Vagina (tissue), 2 donors: ENCODE measurements at regions not wholly inside any gene's neighbourhood (a gene's known extent, or its start where the extent isn't known, plus 50 kb on each side); places are given as distances from the start of the nearest gene placed in this dataset.
"Not testable (repeated sequence)": the region's sequence is repeated elsewhere in the genome, so short reads cannot be mapped to it uniquely, and the experiment has no call there.

ENCODE experiments used
- POLR2A ChIP-seq, 2 donors: fragments of 450-650 bp; IDR thresholded peaks; one replicate each; pipeline ENCODE4 v1.6.1; 2017; ENCODE audit warnings: antibody characterized with exemption in 2 of 2, mild to moderate bottlenecking in 2 of 2, moderate library complexity in 2 of 2
- TF ChIP-seq, protein P1 (sequence below), 3 experiments: fragments of 450-650 bp in 2 of 3; fragments of 200-600 bp in 1 of 3; sonication (generic) in 1 of 3; IDR thresholded peaks; one replicate each; pipeline ENCODE4 v1.5.1; 2017 to 2019; ENCODE audit warnings: antibody characterized with exemption in 3 of 3, mild to moderate bottlenecking in 2 of 3, moderate library complexity in 2 of 3

GRCh38 chr4:17231880-17232475 lies 279.9 kb downstream of the QDPR start:
- TF ChIP-seq, protein P1, sequence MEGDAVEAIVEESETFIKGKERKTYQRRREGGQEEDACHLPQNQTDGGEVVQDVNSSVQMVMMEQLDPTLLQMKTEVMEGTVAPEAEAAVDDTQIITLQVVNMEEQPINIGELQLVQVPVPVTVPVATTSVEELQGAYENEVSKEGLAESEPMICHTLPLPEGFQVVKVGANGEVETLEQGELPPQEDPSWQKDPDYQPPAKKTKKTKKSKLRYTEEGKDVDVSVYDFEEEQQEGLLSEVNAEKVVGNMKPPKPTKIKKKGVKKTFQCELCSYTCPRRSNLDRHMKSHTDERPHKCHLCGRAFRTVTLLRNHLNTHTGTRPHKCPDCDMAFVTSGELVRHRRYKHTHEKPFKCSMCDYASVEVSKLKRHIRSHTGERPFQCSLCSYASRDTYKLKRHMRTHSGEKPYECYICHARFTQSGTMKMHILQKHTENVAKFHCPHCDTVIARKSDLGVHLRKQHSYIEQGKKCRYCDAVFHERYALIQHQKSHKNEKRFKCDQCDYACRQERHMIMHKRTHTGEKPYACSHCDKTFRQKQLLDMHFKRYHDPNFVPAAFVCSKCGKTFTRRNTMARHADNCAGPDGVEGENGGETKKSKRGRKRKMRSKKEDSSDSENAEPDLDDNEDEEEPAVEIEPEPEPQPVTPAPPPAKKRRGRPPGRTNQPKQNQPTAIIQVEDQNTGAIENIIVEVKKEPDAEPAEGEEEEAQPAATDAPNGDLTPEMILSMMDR (IDR thresholded peaks at IDR 0.05) = not testable (repeated sequence)
- TF ChIP-seq POLR2A (IDR thresholded peaks at IDR 0.05) = not testable (repeated sequence)
